ENCODE measurements at regions not wholly inside any gene's neighbourhood (a gene's known extent, or its start where the extent isn't known, plus 50 kb on each side); places are given as distances from the start of the nearest gene placed in this dataset.
"Not testable (repeated sequence)": the region's sequence is repeated elsewhere in the genome, so short reads cannot be mapped to it uniquely, and the experiment has no call there.

- DNase-seq = no peak
These were observed 85.3 kb downstream of the TYW3 start for GRCh38 chr1:74818241-74818640.

- DNase-seq = peak; percentile 62
These were observed 85.9 kb downstream of the TYW3 start for GRCh38 chr1:74818661-74819456.

- peak; percentile 34 for DNase-seq
These were observed 90.0 kb downstream of the TYW3 start for GRCh38 chr1:74822851-74823401.

- no peak for DNase-seq
These were observed 91.7 kb downstream of the TYW3 start for GRCh38 chr1:74824497-74825107.

GRCh38 chr1:74830766-74831165 is 97.8 kb downstream of the TYW3 start:
- DNase-seq = no peak

- DNase-seq = no peak
These were observed 101.3 kb downstream of the TYW3 start for GRCh38 chr1:74834261-74834660.

- peak; percentile 87 for DNase-seq
These were observed 102.1 kb downstream of the TYW3 start for GRCh38 chr1:74835051-74835450.

- no peak for DNase-seq
These were observed 109.8 kb downstream of the TYW3 start for GRCh38 chr1:74842726-74843125.

- peak; percentile 40 for DNase-seq
These were observed 114.8 kb downstream of the TYW3 start for GRCh38 chr1:74847715-74848114.

- DNase-seq = no peak
These were observed 120.8 kb downstream of the TYW3 start for GRCh38 chr1:74853756-74854155.

- DNase-seq = no peak
These were observed 123.2 kb downstream of the TYW3 start for GRCh38 chr1:74856174-74856573.

- DNase-seq = no peak
These were observed 124.7 kb downstream of the TYW3 start for GRCh38 chr1:74857676-74858075.

- DNase-seq = no peak
These were observed 125.2 kb downstream of the TYW3 start for GRCh38 chr1:74858136-74858535.

- DNase-seq = no peak
These were observed 128.9 kb downstream of the TYW3 start for GRCh38 chr1:74861867-74862266.

- DNase-seq = no peak
These were observed 136.8 kb downstream of the TYW3 start for GRCh38 chr1:74869702-74870101.

GRCh38 chr1:74877366-74877765 is 144.4 kb downstream of the TYW3 start:
- not testable (repeated sequence) for DNase-seq

- DNase-seq = no peak
These were observed 162.5 kb downstream of the TYW3 start for GRCh38 chr1:74895411-74895810.

- DNase-seq = no peak
These were observed 175.2 kb downstream of the TYW3 start for GRCh38 chr1:74908131-74908530.

- DNase-seq = no peak
These were observed 175.8 kb downstream of the TYW3 start for GRCh38 chr1:74908797-74909196.

GRCh38 chr1:74913978-74914377 is 181.0 kb downstream of the TYW3 start:
- no peak for DNase-seq

- DNase-seq = peak; percentile 0
These were observed 200.5 kb downstream of the TYW3 start for GRCh38 chr1:74933500-74933899.

- DNase-seq = no peak
These were observed 198.7 kb upstream of the LHX8 start for GRCh38 chr1:74935446-74935845.

GRCh38 chr1:74937176-74937575 is 197.0 kb upstream of the LHX8 start:
- DNase-seq = peak; percentile 15

- DNase-seq = no peak
These were observed 191.1 kb upstream of the LHX8 start for GRCh38 chr1:74943046-74943445.

Data from fibroblast of skin of back (primary cell).